Natural killer cell (primary cell): ENCODE measurements at regions not wholly inside any gene's neighbourhood (a gene's known extent, or its start where the extent isn't known, plus 50 kb on each side); places are given as distances from the start of the nearest gene placed in this dataset.

Source experiments
- ATAC-seq, 3 donors: fragments of 150-1000 bp in 2 of 3; fragments of 200-7000 bp in 1 of 3; cut with Tn5 transposase; 1 replicate in 1 of 3; 2 replicates in 2 of 3; pipeline ENCODE4 v1.10.0; 2021; ENCODE audit warnings: mild to moderate bottlenecking in 2 of 3, moderate library complexity in 2 of 3
- DNase-seq, 2 donors: peaks; one replicate each; pipeline versions ENCODE4 v3.0.0 to v3.0.0-alpha.2; 2013 to 2021; ENCODE audit warnings: mixed read lengths in 1 of 2
- H3K27ac ChIP-seq: one replicate; pipeline ENCODE4 v1.5.1; 2013; ENCODE audit warnings: mild to moderate bottlenecking, low read length
- H3K27me3 ChIP-seq: one replicate; pipeline ENCODE4 v1.6.1; 2013; ENCODE audit warnings: low read length; ENCODE audit not compliant: control insufficient read depth, insufficient read depth
- H3K36me3 ChIP-seq: one replicate; pipeline ENCODE4 v1.6.1; 2013; ENCODE audit warnings: low read length; ENCODE audit not compliant: control insufficient read depth, insufficient read depth
- H3K4me1 ChIP-seq: one replicate; pipeline ENCODE4 v1.6.1; 2013; ENCODE audit warnings: low read length; ENCODE audit not compliant: control insufficient read depth, insufficient read depth
- H3K4me3 ChIP-seq: one replicate; pipeline ENCODE4 v1.5.1; 2013; ENCODE audit warnings: low read length
- H3K9me3 ChIP-seq: one replicate; pipeline ENCODE4 v1.6.1; 2013; ENCODE audit warnings: low read length; ENCODE audit not compliant: control insufficient read depth, insufficient read depth
- H3K27ac Mint-ChIP-seq, 2 donors: one replicate each; pipeline ENCODE4 v1.8.0; 2022; ENCODE audit warnings: mild to moderate bottlenecking in 2 of 2, mixed read lengths in 2 of 2, moderate library complexity in 1 of 2
- H3K27me3 Mint-ChIP-seq, 2 donors: one replicate each; pipeline ENCODE4 v1.8.0; 2022; ENCODE audit warnings: low read depth in 2 of 2, mixed read lengths in 2 of 2
- H3K36me3 Mint-ChIP-seq: one replicate; pipeline ENCODE4 v1.8.0; 2022; ENCODE audit warnings: mixed read lengths
- H3K4me1 Mint-ChIP-seq, 2 donors: one replicate each; pipeline ENCODE4 v1.8.0; 2022; ENCODE audit warnings: mixed read lengths in 2 of 2
- H3K4me3 Mint-ChIP-seq: one replicate; pipeline ENCODE4 v1.8.0; 2022; ENCODE audit warnings: mild to moderate bottlenecking, moderate library complexity, mixed read lengths
- H3K9me3 Mint-ChIP-seq, 2 donors: one replicate each; pipeline ENCODE4 v1.8.0; 2022; ENCODE audit warnings: mixed read lengths in 2 of 2
- WGBS: methylation state at CpG from one replicate; pipeline ENCODE4 v1.1.7; 2013; ENCODE audit warnings: missing lambda C conversion rate; ENCODE audit not compliant: insufficient coverage; 5-methylcytosine and 5-hydroxymethylcytosine counted together
- intact Hi-C: fragments of 100-400 bp; cut with micrococcal nuclease; formaldehyde crosslinking; loops from one replicate; pipeline ENCODE4 v1.14.2; 2022
- TF ChIP-seq, protein P1 (sequence below): fragments of 200-600 bp; IDR thresholded peaks from one replicate; pipeline ENCODE4 v1.8.0; 2022; ENCODE audit warnings: antibody characterized with exemption

- Mint-ChIP-seq H3K36me3 (no peaks in the 10 kb centered on the region), H3K4me3 (no peak overlapping the region), H3K9me3 (peaks cover 0 to 3% of the 10 kb centered on the region in 2 donors), H3K4me1 (no peaks in the 10 kb centered on the region), H3K27ac (no peak overlapping the region), H3K27me3 (peaks cover 0 to 2% of the 10 kb centered on the region in 2 donors)
- Histone ChIP-seq H3K9me3 (peaks cover 3% of the 10 kb centered on the region), H3K27me3 (no peaks in the 10 kb centered on the region), H3K4me1 (no peaks in the 10 kb centered on the region), H3K27ac (no peak overlapping the region), H3K4me3 (no peak overlapping the region), H3K36me3 (no peaks in the 10 kb centered on the region)
- TF ChIP-seq, protein P1, sequence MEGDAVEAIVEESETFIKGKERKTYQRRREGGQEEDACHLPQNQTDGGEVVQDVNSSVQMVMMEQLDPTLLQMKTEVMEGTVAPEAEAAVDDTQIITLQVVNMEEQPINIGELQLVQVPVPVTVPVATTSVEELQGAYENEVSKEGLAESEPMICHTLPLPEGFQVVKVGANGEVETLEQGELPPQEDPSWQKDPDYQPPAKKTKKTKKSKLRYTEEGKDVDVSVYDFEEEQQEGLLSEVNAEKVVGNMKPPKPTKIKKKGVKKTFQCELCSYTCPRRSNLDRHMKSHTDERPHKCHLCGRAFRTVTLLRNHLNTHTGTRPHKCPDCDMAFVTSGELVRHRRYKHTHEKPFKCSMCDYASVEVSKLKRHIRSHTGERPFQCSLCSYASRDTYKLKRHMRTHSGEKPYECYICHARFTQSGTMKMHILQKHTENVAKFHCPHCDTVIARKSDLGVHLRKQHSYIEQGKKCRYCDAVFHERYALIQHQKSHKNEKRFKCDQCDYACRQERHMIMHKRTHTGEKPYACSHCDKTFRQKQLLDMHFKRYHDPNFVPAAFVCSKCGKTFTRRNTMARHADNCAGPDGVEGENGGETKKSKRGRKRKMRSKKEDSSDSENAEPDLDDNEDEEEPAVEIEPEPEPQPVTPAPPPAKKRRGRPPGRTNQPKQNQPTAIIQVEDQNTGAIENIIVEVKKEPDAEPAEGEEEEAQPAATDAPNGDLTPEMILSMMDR: no peak
- WGBS: 82% methylated on average over 2 of the region's 2 CpGs
- intact Hi-C loops: no loop called here
- no peak for ATAC-seq
- no peak for DNase-seq
Measured at GRCh38 chr20:23267909-23268308, 82.7 kb upstream of the NXT1 start.

GRCh38 chr20:23266530-23267398 is 83.8 kb upstream of the NXT1 start:
- no peaks in the 10 kb centered on the region for H3K27me3 ChIP-seq
- H3K27ac Mint-ChIP-seq: no peak overlapping the region
- 91% methylated on average over 7 of the region's 7 CpGs for WGBS
- no peak overlapping the region for H3K4me3 Mint-ChIP-seq
- H3K27me3 Mint-ChIP-seq: no peaks in the 10 kb centered on the region
- TF ChIP-seq, protein P1: no peak
- no peaks in the 10 kb centered on the region for H3K4me1 Mint-ChIP-seq
- ATAC-seq (no peak), DNase-seq (no peak)
- no peak overlapping the region for H3K27ac ChIP-seq
- H3K36me3 ChIP-seq: no peaks in the 10 kb centered on the region
- intact Hi-C loops: no loop called here
- peaks cover 0 to 3% of the 10 kb centered on the region in 2 donors for H3K9me3 Mint-ChIP-seq
- no peaks in the 10 kb centered on the region for H3K36me3 Mint-ChIP-seq
- no peak overlapping the region for H3K4me3 ChIP-seq
- H3K9me3 ChIP-seq: peaks cover 3% of the 10 kb centered on the region
- H3K4me1 ChIP-seq: no peaks in the 10 kb centered on the region

GRCh38 chr20:23265226-23265625 is 85.4 kb upstream of the NXT1 start:
- no peak overlapping the region for H3K27ac Mint-ChIP-seq
- intact Hi-C loops: no loop called here
- 89% methylated on average over 8 of the region's 8 CpGs for WGBS
- DNase-seq (no peak), ATAC-seq (no peak)
- TF ChIP-seq, protein P1: no peak
- no peaks in the 10 kb centered on the region for H3K36me3 Mint-ChIP-seq
- H3K27me3 Mint-ChIP-seq: no peaks in the 10 kb centered on the region
- no peak overlapping the region for H3K4me3 Mint-ChIP-seq
- H3K36me3 ChIP-seq: no peaks in the 10 kb centered on the region
- H3K27ac ChIP-seq: no peak overlapping the region
- no peaks in the 10 kb centered on the region for H3K27me3 ChIP-seq
- H3K4me1 ChIP-seq: no peaks in the 10 kb centered on the region
- H3K4me3 ChIP-seq: no peak overlapping the region
- peaks cover 3% of the 10 kb centered on the region for H3K9me3 ChIP-seq
- H3K9me3 Mint-ChIP-seq: peaks cover 0 to 3% of the 10 kb centered on the region in 2 donors
- no peaks in the 10 kb centered on the region for H3K4me1 Mint-ChIP-seq

- H3K36me3 ChIP-seq: no peaks in the 10 kb centered on the region
- H3K4me1 ChIP-seq: no peaks in the 10 kb centered on the region
- no peaks in the 10 kb centered on the region for H3K4me1 Mint-ChIP-seq
- H3K27me3 Mint-ChIP-seq: no peaks in the 10 kb centered on the region
- no peak overlapping the region for H3K27ac ChIP-seq
- no peak overlapping the region for H3K4me3 ChIP-seq
- H3K4me3 Mint-ChIP-seq: no peak overlapping the region
- H3K27ac Mint-ChIP-seq: no peak overlapping the region
- ATAC-seq: no peak
- peaks cover 3% of the 10 kb centered on the region for H3K9me3 ChIP-seq
- no peaks in the 10 kb centered on the region for H3K27me3 ChIP-seq
- peaks cover 0 to 3% of the 10 kb centered on the region in 2 donors for H3K9me3 Mint-ChIP-seq
- 73% methylated on average over 4 of the region's 4 CpGs for WGBS
- intact Hi-C loops: no loop called here
- no peaks in the 10 kb centered on the region for H3K36me3 Mint-ChIP-seq
- TF ChIP-seq, protein P1: no peak
- DNase-seq: no peak
Measured at GRCh38 chr20:23264545-23264944, 86.0 kb upstream of the NXT1 start.
